ENCODE measurements at regions not wholly inside any gene's neighbourhood (a gene's known extent, or its start where the extent isn't known, plus 50 kb on each side); places are given as distances from the start of the nearest gene placed in this dataset.
A peak's percentile ranks its signal among the peaks of the same experiment; 100 is the strongest.

- no peaks in the 10 kb centered on the region for H4K20me1 ChIP-seq (replicated peaks in 1 of 2; ENCODE audit: control insufficient read depth in 1 of 2, insufficient read depth in 2 of 2, low read length in 2 of 2)
- no peak overlapping the region for H3K4me2 ChIP-seq (ENCODE audit: insufficient read depth in 1 of 2, low read depth in 2 of 2, low read length in 2 of 2)
- H3K23ac ChIP-seq (ENCODE audit: insufficient read length): no peak overlapping the region
- H3K9me3 ChIP-seq (ENCODE audit: insufficient read depth in 2 of 2, low read depth in 1 of 2, low read length in 1 of 2): peaks cover 13 to 20% of the 10 kb centered on the region in 2 experiments
- H3K36me3 ChIP-seq (ENCODE audit: control insufficient read depth in 2 of 4, insufficient read depth in 4 of 4, low read length in 3 of 4): no peaks in the 10 kb centered on the region
- no peak overlapping the region for H3K9ac ChIP-seq (replicated peaks in 1 of 4; ENCODE audit: extremely low read depth in 1 of 4, low read depth in 3 of 4, low read length in 3 of 4)
- CTCF ChIA-PET (ENCODE audit: partially characterized antibody): interaction anchor here (0.6 to 1.9 kb wide), 7 partner anchors 10 to 217 kb away, joined by 3 to 4 read pairs (median 3); partner anchors contain the start of gene KIFAP3
- no peaks in the 10 kb centered on the region for H3K27me3 ChIP-seq (replicated peaks in 1 of 4; ENCODE audit: control insufficient read depth in 3 of 4, extremely low read depth in 1 of 4, insufficient read depth in 3 of 4, low read length in 3 of 4)
- no peak overlapping the region for H3K14ac ChIP-seq (ENCODE audit: insufficient read length)
- H2BK20ac ChIP-seq (ENCODE audit: low read length): no peak overlapping the region
- POLR2A ChIA-PET (ENCODE audit: partially characterized antibody): no interaction called here
- H3K18ac ChIP-seq (ENCODE audit: extremely low read depth, low read length): no peak overlapping the region
- H4K91ac ChIP-seq (replicated peaks; ENCODE audit: insufficient read length, low read length): no peak overlapping the region
- H3K4me3 ChIP-seq (ENCODE audit: extremely low read depth in 1 of 4, insufficient read depth in 2 of 4, low read depth in 3 of 4, low read length in 4 of 4): no peak overlapping the region
- no peaks in the 10 kb centered on the region; the same call in 1 of the 2 replicates for H3K23me2 ChIP-seq (ENCODE audit: low read depth, low read length)
- H3K27ac ChIP-seq (ENCODE audit: low read depth, low read length): no peak overlapping the region
- no peak overlapping the region for H2AFZ ChIP-seq (ENCODE audit: low read length)
- DNase-seq (ENCODE audit: low read depth in 1 of 2, low spot score in 2 of 2): no peak
- no peaks in the 10 kb centered on the region for H3K79me2 ChIP-seq (ENCODE audit: control insufficient read depth in 1 of 2, insufficient read depth in 2 of 2, low read length in 2 of 2)
- FAIRE-seq: no peak
- no peak overlapping the region for H3K4ac ChIP-seq (replicated peaks; ENCODE audit: insufficient read length, low read depth, low read length)
- H2BK120ac ChIP-seq (replicated peaks; ENCODE audit: low read depth, low read length): no peak overlapping the region
- H3K4me1 ChIP-seq (replicated peaks in 1 of 4; ENCODE audit: control insufficient read depth in 3 of 4, insufficient read depth in 4 of 4, low read length in 3 of 4): no peaks in the 10 kb centered on the region
- H4K8ac ChIP-seq (ENCODE audit: extremely low read depth, insufficient read depth, low read length): no peak overlapping the region
- 97% methylated on average over 20 of the region's 28 CpGs; no CpG with 5 or more reads in 1 of the 2 experiments for WGBS, 2 experiments (ENCODE audit: extremely low coverage in 1 of 2, insufficient coverage in 1 of 2, insufficient read length in 1 of 2, insufficient replicate concordance in 2 of 2, low coverage in 1 of 2, low lambda C conversion rate in 2 of 2, missing lambda C conversion rate in 1 of 2)
- no peak overlapping the region for H3K56ac ChIP-seq (replicated peaks; ENCODE audit: insufficient read length, low read depth, low read length)
- H2BK5ac ChIP-seq (ENCODE audit: low read depth, low read length): no peak overlapping the region
- no peak overlapping the region for H2BK12ac ChIP-seq (ENCODE audit: low read depth, low read length)
- TF ChIP-seq KDM4A (IDR thresholded peaks at IDR 0.05; ENCODE audit: low read depth, low read length, severe bottlenecking) (no peak), NANOG (IDR thresholded peaks at IDR 0.05; ENCODE audit: insufficient read depth, low read depth, low read length, poor library complexity, severe bottlenecking) (no peak), PHF8 (conservative IDR thresholded peaks at IDR 0.05; ENCODE audit: low read depth, low read length) (no peak), GTF2F1 (IDR thresholded peaks at IDR 0.05; ENCODE audit: borderline replicate concordance, low read depth, low read length) (no peak), CBX8 (IDR thresholded peaks at IDR 0.05; ENCODE audit: borderline replicate concordance, low read depth, low read length) (no peak), SP2 (IDR thresholded peaks at IDR 0.05; ENCODE audit: low read length) (no peak), POLR2A (IDR thresholded peaks at IDR 0.05; ENCODE audit: control extremely low read depth in 1 of 2, low read depth in 2 of 2, low read length in 2 of 2) (no peak)
- TF ChIP-seq, protein P1, sequence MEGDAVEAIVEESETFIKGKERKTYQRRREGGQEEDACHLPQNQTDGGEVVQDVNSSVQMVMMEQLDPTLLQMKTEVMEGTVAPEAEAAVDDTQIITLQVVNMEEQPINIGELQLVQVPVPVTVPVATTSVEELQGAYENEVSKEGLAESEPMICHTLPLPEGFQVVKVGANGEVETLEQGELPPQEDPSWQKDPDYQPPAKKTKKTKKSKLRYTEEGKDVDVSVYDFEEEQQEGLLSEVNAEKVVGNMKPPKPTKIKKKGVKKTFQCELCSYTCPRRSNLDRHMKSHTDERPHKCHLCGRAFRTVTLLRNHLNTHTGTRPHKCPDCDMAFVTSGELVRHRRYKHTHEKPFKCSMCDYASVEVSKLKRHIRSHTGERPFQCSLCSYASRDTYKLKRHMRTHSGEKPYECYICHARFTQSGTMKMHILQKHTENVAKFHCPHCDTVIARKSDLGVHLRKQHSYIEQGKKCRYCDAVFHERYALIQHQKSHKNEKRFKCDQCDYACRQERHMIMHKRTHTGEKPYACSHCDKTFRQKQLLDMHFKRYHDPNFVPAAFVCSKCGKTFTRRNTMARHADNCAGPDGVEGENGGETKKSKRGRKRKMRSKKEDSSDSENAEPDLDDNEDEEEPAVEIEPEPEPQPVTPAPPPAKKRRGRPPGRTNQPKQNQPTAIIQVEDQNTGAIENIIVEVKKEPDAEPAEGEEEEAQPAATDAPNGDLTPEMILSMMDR (IDR thresholded peaks at IDR 0.05; ENCODE audit: control extremely low read depth in 1 of 3, insufficient read depth in 1 of 3, low read depth in 1 of 3, low read length in 3 of 3): peak in 2 of 3 experiments; percentile 1 to 3; a peak in 2 of 4 replicates
- no peak overlapping the region for H2BK15ac ChIP-seq (ENCODE audit: low read length)
- H2AK5ac ChIP-seq (ENCODE audit: low read depth, low read length): no peak overlapping the region
- H4K5ac ChIP-seq (ENCODE audit: insufficient read length, low read depth, low read length): no peak overlapping the region
- H3K79me1 ChIP-seq (ENCODE audit: low read depth, low read length): no peaks in the 10 kb centered on the region
Measured at GRCh38 chr1:170250531-170251276, 104.9 kb downstream of the NTMT2 start.

All from H1 (cell line).